ENCODE measurements at regions not wholly inside any gene's neighbourhood (a gene's known extent, or its start where the extent isn't known, plus 50 kb on each side); places are given as distances from the start of the nearest gene placed in this dataset.

DNA sequence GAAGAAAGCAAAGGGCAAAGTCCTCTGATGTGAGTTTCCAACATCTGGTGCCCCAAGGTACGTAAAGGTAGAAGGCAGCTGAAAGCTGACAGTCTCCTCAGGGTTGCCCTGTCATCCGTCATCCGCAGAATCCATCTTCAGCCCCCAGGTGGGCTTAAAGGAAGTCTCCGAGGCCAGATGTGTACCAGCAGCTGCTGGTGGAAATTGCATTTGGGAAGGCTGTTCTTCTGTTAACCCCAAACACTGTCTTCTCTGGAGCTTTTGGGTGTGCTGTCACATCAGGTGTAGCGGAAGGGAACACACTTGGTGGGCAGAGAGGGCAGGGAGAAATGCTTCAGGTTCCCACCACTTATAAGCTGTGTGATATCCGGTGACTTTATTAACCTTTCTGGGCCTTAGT, 310.0 kb upstream of the GATB start:
- ChIA-PET POLR2A (interaction anchor here (0.5 to 1.4 kb wide), 3 partner anchors 13 to 1319 kb away, joined by 3 read pairs; no protein-coding TSS in a partner anchor), CTCF (no interaction called here)
- no TSS peak for BruUV-seq (replicated peaks)

DNA sequence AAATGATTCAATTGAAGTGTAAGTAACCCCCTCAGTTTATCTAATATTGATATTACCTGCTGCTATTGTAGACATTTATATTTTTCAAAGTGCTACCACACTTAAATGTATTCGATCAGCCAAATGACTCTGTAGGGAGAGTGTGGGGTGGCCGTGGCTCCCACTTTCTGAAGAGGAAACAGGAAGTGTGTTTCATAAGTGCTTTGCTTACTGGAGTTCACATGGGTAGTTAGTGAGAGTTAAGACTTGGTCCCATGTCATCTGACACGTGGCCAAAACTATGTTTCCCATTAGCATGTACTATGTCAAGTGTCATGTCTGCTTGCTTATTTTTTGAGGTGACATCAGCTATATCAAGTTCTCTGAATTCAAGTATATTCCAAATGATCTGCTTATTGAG, 308.1 kb upstream of the GATB start:
- no peak for DNase-seq (ENCODE audit: unreplicated experiment)
- Mint-ChIP-seq H3K4me1 (ENCODE audit: insufficient read depth, unreplicated experiment) (no peaks in the 10 kb centered on the region), H3K9me3 (ENCODE audit: unreplicated experiment) (no peaks in the 10 kb centered on the region), H3K4me3 (ENCODE audit: unreplicated experiment) (no peak overlapping the region), H3K27ac (ENCODE audit: low read depth, unreplicated experiment) (no peak overlapping the region), H3K36me3 (ENCODE audit: insufficient read depth, unreplicated experiment) (no peaks in the 10 kb centered on the region), H3K27me3 (ENCODE audit: insufficient read depth, unreplicated experiment) (no peaks in the 10 kb centered on the region)
- POLR2A ChIA-PET: no interaction called here
- no TSS peak for BruUV-seq (replicated peaks)
- TF ChIP-seq, protein P1, sequence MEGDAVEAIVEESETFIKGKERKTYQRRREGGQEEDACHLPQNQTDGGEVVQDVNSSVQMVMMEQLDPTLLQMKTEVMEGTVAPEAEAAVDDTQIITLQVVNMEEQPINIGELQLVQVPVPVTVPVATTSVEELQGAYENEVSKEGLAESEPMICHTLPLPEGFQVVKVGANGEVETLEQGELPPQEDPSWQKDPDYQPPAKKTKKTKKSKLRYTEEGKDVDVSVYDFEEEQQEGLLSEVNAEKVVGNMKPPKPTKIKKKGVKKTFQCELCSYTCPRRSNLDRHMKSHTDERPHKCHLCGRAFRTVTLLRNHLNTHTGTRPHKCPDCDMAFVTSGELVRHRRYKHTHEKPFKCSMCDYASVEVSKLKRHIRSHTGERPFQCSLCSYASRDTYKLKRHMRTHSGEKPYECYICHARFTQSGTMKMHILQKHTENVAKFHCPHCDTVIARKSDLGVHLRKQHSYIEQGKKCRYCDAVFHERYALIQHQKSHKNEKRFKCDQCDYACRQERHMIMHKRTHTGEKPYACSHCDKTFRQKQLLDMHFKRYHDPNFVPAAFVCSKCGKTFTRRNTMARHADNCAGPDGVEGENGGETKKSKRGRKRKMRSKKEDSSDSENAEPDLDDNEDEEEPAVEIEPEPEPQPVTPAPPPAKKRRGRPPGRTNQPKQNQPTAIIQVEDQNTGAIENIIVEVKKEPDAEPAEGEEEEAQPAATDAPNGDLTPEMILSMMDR (IDR thresholded peaks at IDR 0.05; ENCODE audit: unreplicated experiment): no peak
- CTCF ChIA-PET: no interaction called here
- intact Hi-C loops (cut with micrococcal nuclease): no loop called here

More for the DNA sequence above, 310.0 kb upstream of the GATB start:
- Mint-ChIP-seq H3K27ac (ENCODE audit: low read depth, unreplicated experiment) (no peak overlapping the region), H3K36me3 (ENCODE audit: insufficient read depth, unreplicated experiment) (no peaks in the 10 kb centered on the region), H3K9me3 (ENCODE audit: unreplicated experiment) (no peaks in the 10 kb centered on the region), H3K4me1 (ENCODE audit: insufficient read depth, unreplicated experiment) (no peaks in the 10 kb centered on the region), H3K27me3 (ENCODE audit: insufficient read depth, unreplicated experiment) (no peaks in the 10 kb centered on the region), H3K4me3 (ENCODE audit: unreplicated experiment) (no peak overlapping the region)
- DNase-seq (ENCODE audit: unreplicated experiment): no peak
- intact Hi-C loops (cut with micrococcal nuclease): no loop called here
- TF ChIP-seq, protein P1 (IDR thresholded peaks at IDR 0.05; ENCODE audit: unreplicated experiment): no peak

DNA sequence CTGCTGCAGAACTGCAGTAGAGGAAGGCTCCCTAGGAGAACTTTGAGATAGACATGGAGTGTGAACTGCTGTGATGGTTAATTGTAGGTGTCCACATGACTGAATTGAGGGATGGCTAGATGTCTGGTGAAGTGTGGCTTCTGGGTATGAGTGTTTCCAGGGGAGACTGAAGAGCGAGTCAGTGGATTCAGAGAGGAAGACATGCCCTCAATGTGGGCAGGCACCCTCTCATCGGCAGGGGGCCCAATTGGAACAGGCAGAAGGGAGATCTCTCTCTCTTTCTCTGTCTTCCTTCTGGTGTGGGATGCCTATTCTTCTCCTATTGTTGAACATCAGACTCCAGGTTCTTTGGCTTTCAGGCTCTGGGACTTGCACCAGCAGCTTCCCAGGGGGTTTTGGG, 304.7 kb upstream of the GATB start:
- no peaks in the 10 kb centered on the region for H3K9me3 Mint-ChIP-seq (ENCODE audit: unreplicated experiment)
- H3K27me3 Mint-ChIP-seq (ENCODE audit: insufficient read depth, unreplicated experiment): no peaks in the 10 kb centered on the region
- CTCF ChIA-PET: no interaction called here
- H3K36me3 Mint-ChIP-seq (ENCODE audit: insufficient read depth, unreplicated experiment): peaks cover 5% of the 10 kb centered on the region
- DNase-seq (ENCODE audit: unreplicated experiment): no peak
- intact Hi-C loops (cut with micrococcal nuclease): no loop called here
- no peak overlapping the region for H3K4me3 Mint-ChIP-seq (ENCODE audit: unreplicated experiment)
- BruUV-seq (replicated peaks): no TSS peak
- no peak overlapping the region for H3K27ac Mint-ChIP-seq (ENCODE audit: low read depth, unreplicated experiment)
- POLR2A ChIA-PET: no interaction called here
- no peaks in the 10 kb centered on the region for H3K4me1 Mint-ChIP-seq (ENCODE audit: insufficient read depth, unreplicated experiment)
- TF ChIP-seq, protein P1 (IDR thresholded peaks at IDR 0.05; ENCODE audit: unreplicated experiment): no peak

DNA sequence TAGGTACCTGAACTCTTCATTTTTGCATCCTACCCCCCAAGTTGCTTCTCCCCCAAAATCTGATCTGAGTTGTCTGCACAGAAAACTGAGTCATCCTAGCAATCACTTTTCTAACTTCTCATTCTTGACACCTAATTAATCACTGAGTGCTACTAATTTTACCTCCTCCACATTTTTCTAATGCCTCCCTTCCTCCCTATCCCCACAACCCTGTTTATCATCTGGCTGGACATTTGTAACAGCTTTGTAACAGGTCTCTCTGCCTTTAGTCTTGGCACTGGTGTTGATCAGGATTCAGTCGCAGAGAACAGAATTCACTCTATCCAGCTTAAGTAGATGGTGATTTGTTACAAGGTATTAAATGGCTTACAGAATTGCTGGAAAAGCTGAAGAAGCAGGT, 303.9 kb upstream of the GATB start:
- H3K27me3 Mint-ChIP-seq (ENCODE audit: insufficient read depth, unreplicated experiment): no peaks in the 10 kb centered on the region
- H3K9me3 Mint-ChIP-seq (ENCODE audit: unreplicated experiment): no peaks in the 10 kb centered on the region
- intact Hi-C loops (cut with micrococcal nuclease): no loop called here
- H3K36me3 Mint-ChIP-seq (ENCODE audit: insufficient read depth, unreplicated experiment): peaks cover 5% of the 10 kb centered on the region
- no peak for DNase-seq (ENCODE audit: unreplicated experiment)
- H3K4me1 Mint-ChIP-seq (ENCODE audit: insufficient read depth, unreplicated experiment): no peaks in the 10 kb centered on the region
- no peak overlapping the region for H3K4me3 Mint-ChIP-seq (ENCODE audit: unreplicated experiment)
- BruUV-seq (replicated peaks): no TSS peak
- ChIA-PET CTCF (no interaction called here), POLR2A (no interaction called here)
- TF ChIP-seq, protein P1 (IDR thresholded peaks at IDR 0.05; ENCODE audit: unreplicated experiment): no peak
- no peak overlapping the region for H3K27ac Mint-ChIP-seq (ENCODE audit: low read depth, unreplicated experiment)

Measured in MCF 10A (cell line).